ENCODE measurements at regions not wholly inside any gene's neighbourhood (a gene's known extent, or its start where the extent isn't known, plus 50 kb on each side); places are given as distances from the start of the nearest gene placed in this dataset.
A peak's percentile ranks its signal among the peaks of the same experiment; 100 is the strongest.

DNA sequence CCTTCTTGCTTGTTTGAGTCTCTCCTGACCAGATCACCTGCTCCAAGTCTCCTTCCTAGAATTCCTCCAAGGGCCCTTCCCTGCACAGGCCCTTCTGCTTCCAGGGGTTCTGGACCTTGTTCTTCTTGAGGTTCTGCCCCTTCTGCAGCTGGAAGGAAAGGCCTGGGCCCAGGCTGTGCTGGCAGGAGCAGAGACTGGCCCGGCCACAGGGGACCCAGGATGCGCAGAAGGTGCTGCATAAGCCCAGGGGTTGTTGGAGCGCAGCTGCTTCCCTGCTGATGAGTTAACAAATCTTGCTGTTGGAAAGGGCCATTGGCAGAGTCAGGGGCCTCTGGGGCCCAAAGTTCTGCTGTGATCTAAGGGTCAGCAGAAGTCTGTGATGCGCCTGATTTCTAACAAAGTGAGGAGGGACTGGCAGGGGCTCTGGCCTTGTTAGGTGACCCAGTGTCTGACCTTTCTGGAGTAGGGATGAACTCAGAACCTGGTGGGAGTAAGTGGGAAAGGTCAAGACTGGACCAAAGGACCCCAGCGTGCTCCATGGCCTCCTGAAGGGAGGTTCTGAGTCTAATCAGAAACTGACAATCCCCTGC lies 509.8 kb downstream of the PTPRU start:
- Mint-ChIP-seq H3K27ac (no peak overlapping the region), H3K27me3 (ENCODE audit: low read depth in 3 of 3) (peaks cover 0 to 4% (median 4%) of the 10 kb centered on the region in 3 donors), H3K4me3 (no peak overlapping the region)

GRCh38 chr1:29744684-29745490 lies 508.6 kb downstream of the PTPRU start:
- Mint-ChIP-seq H3K4me1 (no peaks in the 10 kb centered on the region), H3K27ac (no peak overlapping the region), H3K4me3 (no peak overlapping the region), H3K9me3 (no peaks in the 10 kb centered on the region), H3K36me3 (no peaks in the 10 kb centered on the region), H3K27me3 (ENCODE audit: low read depth in 3 of 3) (peaks cover 0 to 6% (median 2%) of the 10 kb centered on the region in 3 donors)
- DNase-seq: no peak

More for the DNA sequence above, 509.8 kb downstream of the PTPRU start:
- no peaks in the 10 kb centered on the region for H3K9me3 Mint-ChIP-seq
- no peaks in the 10 kb centered on the region for H3K4me1 Mint-ChIP-seq
- no peaks in the 10 kb centered on the region for H3K36me3 Mint-ChIP-seq
- no peak for DNase-seq

DNA sequence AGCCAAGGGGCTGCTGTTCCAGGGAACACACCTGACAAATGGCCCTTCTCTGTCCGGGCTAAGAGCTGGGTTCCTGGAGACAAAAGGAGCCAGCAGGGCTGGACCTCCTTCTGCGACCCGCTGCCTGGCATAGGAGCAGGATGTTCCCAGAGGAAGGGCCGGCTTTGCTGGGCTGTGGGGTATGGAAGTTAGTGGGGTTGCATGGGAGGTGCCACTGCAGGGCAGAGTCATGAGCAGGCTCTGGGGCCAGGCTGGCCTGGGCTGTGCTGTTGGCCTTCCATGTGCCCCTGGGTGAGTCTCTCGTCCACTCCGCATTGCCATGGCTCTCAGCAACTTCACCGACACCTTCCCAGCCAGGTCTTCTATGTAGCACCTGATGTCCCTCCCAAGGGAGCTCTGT lies 507.6 kb downstream of the PTPRU start:
- H3K4me1 Mint-ChIP-seq: no peaks in the 10 kb centered on the region

DNA sequence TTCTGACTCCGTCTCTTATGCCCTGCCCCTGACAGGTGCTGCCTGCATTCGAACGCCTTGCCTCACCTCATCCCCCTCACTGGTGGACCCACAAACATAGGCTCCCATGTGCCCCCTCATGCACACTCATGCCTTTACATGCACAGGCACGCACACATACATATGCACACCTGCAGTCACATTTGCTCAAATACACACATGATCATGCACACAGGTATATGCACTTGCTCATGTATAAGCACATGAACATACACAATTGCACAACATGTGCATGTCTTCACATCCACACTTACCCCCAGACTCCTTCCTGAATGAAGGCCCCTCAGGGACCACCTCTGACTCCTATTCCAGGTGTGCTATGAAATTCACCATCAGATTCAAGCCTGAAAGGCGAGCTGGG lies 506.9 kb downstream of the PTPRU start:
- H3K4me1 Mint-ChIP-seq: no peaks in the 10 kb centered on the region

More for the DNA sequence above, 507.6 kb downstream of the PTPRU start:
- DNase-seq: no peak
- Mint-ChIP-seq H3K9me3 (no peaks in the 10 kb centered on the region), H3K27me3 (ENCODE audit: low read depth in 3 of 3) (peaks cover 0 to 6% (median 2%) of the 10 kb centered on the region in 3 donors), H3K27ac (no peak overlapping the region), H3K4me3 (no peak overlapping the region), H3K36me3 (no peaks in the 10 kb centered on the region)

DNA sequence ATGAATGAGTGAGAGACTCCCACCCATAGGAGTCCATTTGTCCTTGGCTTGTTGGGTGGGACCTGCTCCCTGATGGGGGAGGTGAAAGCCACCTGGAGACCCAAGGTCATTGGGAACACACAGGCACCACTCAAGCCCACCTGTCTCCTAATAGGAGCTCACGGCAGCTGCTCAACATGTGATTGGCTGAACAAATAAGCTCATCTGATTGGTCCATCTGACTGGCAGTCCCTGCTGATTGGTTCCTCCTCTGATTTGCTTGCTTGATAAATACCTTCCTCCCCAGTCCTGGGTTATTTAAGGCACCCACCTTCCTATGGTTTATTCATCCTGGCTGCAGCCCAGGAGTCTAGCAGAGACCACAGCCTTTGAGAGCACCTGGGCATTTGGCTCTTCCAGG lies 502.9 kb downstream of the PTPRU start:
- Mint-ChIP-seq H3K27ac (no peak overlapping the region), H3K36me3 (no peaks in the 10 kb centered on the region), H3K9me3 (no peaks in the 10 kb centered on the region), H3K4me3 (no peak overlapping the region), H3K27me3 (ENCODE audit: low read depth in 3 of 3) (peaks cover 0 to 4% (median 1%) of the 10 kb centered on the region in 3 donors), H3K4me1 (no peaks in the 10 kb centered on the region)
- no peak for DNase-seq

More for the DNA sequence above, 506.9 kb downstream of the PTPRU start:
- no peak overlapping the region for H3K4me3 Mint-ChIP-seq
- no peaks in the 10 kb centered on the region for H3K36me3 Mint-ChIP-seq
- DNase-seq: no peak
- H3K27me3 Mint-ChIP-seq (ENCODE audit: low read depth in 3 of 3): peaks cover 0 to 6% (median 2%) of the 10 kb centered on the region in 3 donors
- no peaks in the 10 kb centered on the region for H3K9me3 Mint-ChIP-seq
- H3K27ac Mint-ChIP-seq: no peak overlapping the region

DNA sequence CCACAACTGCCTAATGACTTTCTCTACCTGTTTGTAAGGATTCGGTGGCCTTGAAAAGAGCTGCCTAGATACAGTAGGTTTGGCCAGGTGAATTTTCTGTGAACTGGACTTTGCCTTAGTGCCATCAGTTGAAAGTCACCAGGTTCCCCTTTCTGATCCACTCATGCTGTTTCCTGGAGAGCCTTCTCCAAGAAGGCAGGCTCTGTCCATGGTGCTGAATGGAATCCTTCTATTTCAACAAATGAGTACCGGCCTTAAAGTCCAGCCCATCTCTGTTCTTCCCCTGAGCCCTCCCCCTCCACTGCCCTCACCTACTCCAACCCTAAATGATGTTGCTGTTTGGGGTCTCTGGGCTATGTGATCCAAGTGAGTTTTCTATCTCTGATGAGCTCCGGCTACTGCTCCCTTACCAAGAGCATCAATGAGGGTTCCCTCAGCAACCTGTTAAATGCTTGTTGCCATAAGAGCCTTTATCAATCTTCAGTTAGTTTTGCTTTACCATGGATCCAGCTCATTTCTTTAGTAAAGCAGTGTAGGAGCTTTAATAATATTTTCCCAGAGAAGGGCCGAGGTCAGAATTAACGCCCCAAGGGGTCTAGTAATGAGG lies 500.4 kb downstream of the PTPRU start:
- DNase-seq: no peak
- H3K4me1 Mint-ChIP-seq: no peaks in the 10 kb centered on the region
- no peaks in the 10 kb centered on the region for H3K36me3 Mint-ChIP-seq
- no peaks in the 10 kb centered on the region for H3K9me3 Mint-ChIP-seq
- peaks cover 0 to 10% (median 3%) of the 10 kb centered on the region in 3 donors for H3K27me3 Mint-ChIP-seq (ENCODE audit: low read depth in 3 of 3)
- H3K4me3 Mint-ChIP-seq: no peak overlapping the region
- no peak overlapping the region for H3K27ac Mint-ChIP-seq

DNA sequence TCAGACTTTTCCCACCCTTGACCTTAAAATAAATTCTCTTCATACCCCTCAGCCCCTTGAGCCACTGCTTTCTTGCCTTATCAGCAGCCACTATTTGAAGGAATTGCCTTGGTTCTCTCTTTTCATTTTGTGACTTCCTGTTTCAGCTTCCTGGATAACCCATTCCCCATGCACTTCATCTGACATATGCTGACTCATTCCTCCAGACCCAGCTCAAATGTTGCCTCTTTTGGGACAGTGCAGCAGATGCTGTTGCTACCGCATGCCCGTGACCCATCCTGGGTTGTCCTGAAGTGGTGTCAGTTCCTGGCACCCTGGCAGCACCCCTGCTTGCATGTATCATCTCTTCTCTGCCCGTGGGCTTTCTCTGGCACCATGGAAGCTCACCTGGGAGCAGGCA lies 496.1 kb downstream of the PTPRU start:
- Mint-ChIP-seq H3K27me3 (ENCODE audit: low read depth in 3 of 3) (peaks cover 3 to 6% (median 3%) of the 10 kb centered on the region in 3 donors), H3K36me3 (no peaks in the 10 kb centered on the region), H3K9me3 (no peaks in the 10 kb centered on the region), H3K27ac (peak overlapping the region in 1 of 6 donors; percentile 5), H3K4me3 (no peak overlapping the region), H3K4me1 (no peaks in the 10 kb centered on the region)
- no peak for DNase-seq

DNA sequence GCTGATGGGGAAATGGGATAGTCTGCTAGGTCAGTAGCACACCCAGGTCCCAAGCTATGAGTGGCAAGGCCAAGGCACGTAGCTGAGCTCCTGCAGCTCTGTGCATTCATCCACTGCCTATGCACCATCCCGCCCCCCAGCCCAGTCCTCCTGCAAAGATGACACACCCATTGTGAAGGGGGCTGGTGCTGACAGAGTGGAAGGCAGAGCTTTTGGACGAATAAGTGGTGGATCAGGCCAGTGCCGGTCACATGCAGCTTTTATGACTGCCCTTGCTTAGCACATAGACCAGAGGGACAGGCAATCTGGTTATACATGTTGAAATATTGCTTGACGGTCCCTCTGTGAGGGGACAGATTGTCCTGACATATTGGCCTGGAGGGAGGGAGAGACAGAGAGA lies 494.3 kb downstream of the PTPRU start:
- Mint-ChIP-seq H3K4me3 (no peak overlapping the region), H3K36me3 (no peaks in the 10 kb centered on the region), H3K27ac (no peak overlapping the region), H3K27me3 (ENCODE audit: low read depth in 3 of 3) (peaks cover 2 to 8% (median 3%) of the 10 kb centered on the region in 3 donors), H3K4me1 (no peaks in the 10 kb centered on the region), H3K9me3 (no peaks in the 10 kb centered on the region)
- DNase-seq: no peak

DNA sequence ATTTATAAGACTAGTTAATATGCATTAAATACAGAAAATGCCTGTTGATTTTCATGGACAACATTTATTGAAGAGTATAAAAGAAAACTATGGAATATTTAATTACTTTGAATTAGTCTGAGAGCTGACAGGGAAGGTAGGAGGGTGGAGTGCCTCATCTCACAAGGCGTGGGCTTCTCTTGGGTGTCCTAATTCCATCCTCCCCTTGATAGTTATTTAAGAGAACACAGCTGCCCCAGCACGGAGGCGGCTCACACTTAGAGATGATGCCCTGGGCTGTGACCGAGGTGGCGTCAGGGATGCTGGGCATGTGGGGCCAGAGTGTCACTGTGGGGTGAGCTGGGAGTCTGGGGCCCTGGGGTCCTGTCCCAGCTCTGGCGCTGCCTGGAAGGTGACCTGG lies 493.0 kb downstream of the PTPRU start:
- no peaks in the 10 kb centered on the region for H3K4me1 Mint-ChIP-seq
- no peak overlapping the region for H3K27ac Mint-ChIP-seq
- no peaks in the 10 kb centered on the region for H3K9me3 Mint-ChIP-seq
- no peak for DNase-seq
- peaks cover 2 to 8% (median 6%) of the 10 kb centered on the region in 3 donors for H3K27me3 Mint-ChIP-seq (ENCODE audit: low read depth in 3 of 3)
- H3K36me3 Mint-ChIP-seq: no peaks in the 10 kb centered on the region
- H3K4me3 Mint-ChIP-seq: no peak overlapping the region

DNA sequence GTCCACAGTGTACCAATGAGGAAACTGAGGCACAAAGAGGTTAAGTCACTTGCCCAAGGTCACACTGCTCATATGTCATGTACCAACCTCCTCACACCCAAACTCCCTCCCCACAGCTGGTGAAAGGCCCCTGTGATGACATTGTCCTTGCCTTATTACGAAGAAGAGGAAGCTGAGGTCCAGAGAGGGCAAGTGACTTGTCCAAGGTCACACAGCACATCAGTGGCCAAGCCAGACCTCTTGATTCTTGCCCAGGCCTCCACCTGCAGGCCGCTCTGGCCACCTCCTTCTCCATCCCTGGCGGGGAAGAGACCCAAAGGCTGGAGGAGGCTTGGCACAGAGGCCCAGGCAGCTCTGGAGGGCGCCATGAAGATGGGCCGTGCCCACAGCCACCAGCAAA lies 492.4 kb downstream of the PTPRU start:
- no peak for DNase-seq
- Mint-ChIP-seq H3K27ac (no peak overlapping the region), H3K4me3 (no peak overlapping the region), H3K9me3 (peaks cover 0 to 3% (median 1%) of the 10 kb centered on the region in 6 donors), H3K4me1 (no peaks in the 10 kb centered on the region), H3K36me3 (no peaks in the 10 kb centered on the region), H3K27me3 (ENCODE audit: low read depth in 3 of 3) (peaks cover 2 to 8% (median 7%) of the 10 kb centered on the region in 3 donors)

DNA sequence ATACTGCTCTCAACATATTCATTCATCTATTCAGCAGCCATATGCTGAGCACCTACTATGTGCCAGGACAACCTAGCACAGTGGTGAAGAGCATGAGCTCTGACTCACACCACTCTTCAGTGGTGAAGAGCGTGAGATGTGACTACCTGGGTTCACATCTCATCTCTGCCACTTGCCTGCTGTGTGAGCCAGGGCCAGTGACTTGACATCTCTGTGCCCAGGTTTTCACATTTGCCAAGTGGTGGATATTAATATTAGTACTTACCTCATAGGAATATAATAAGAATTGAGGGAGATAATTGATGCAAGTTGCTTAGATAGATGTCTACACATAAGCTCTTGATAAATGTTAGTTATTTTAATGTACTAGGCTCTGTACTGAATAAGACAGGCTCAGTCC lies 488.9 kb downstream of the PTPRU start:
- DNase-seq: no peak
- Mint-ChIP-seq H3K36me3 (no peaks in the 10 kb centered on the region), H3K27me3 (ENCODE audit: low read depth in 3 of 3) (peaks cover 5 to 12% (median 8%) of the 10 kb centered on the region in 3 donors), H3K4me3 (no peak overlapping the region), H3K27ac (no peak overlapping the region), H3K4me1 (no peaks in the 10 kb centered on the region), H3K9me3 (peaks cover 0 to 7% (median 1%) of the 10 kb centered on the region in 6 donors)

- peaks cover 10 to 13% (median 11%) of the 10 kb centered on the region in 3 donors for H3K27me3 Mint-ChIP-seq (ENCODE audit: low read depth in 3 of 3)
- H3K36me3 Mint-ChIP-seq: no peaks in the 10 kb centered on the region
- H3K9me3 Mint-ChIP-seq: peaks cover 0 to 9% (median 3%) of the 10 kb centered on the region in 6 donors
- H3K4me1 Mint-ChIP-seq: peaks cover 5 to 12% of the 10 kb centered on the region in 2 donors
- H3K4me3 Mint-ChIP-seq: no peak overlapping the region
- DNase-seq: no peak
- no peak overlapping the region for H3K27ac Mint-ChIP-seq
These were observed 486.3 kb downstream of the PTPRU start for GRCh38 chr1:29722598-29722997.

DNA sequence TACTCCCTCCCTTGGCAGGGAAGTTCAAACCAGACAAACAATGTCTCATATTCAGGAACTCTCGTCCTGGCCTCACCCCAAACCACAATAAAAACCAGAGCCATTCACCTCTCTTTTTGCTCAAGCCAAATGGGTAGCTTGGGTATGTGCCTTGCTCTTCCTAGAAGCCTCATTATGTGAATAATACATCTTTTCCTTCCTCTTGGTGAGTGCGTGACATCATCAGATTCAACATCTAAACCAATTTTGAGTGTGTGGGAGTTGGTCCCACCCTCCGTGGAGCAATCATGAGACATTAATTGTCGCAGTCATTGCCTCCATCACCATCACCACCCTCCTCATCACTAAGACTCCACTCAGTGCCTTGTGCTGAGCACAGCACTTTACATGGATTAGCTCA lies 482.9 kb downstream of the PTPRU start:
- DNase-seq: no peak
- H3K36me3 Mint-ChIP-seq: no peaks in the 10 kb centered on the region
- no peak overlapping the region for H3K4me3 Mint-ChIP-seq
- peaks cover 5 to 12% of the 10 kb centered on the region in 2 donors for H3K4me1 Mint-ChIP-seq
- peaks cover 0 to 9% (median 3%) of the 10 kb centered on the region in 6 donors for H3K9me3 Mint-ChIP-seq
- no peak overlapping the region for H3K27ac Mint-ChIP-seq
- peaks cover 7 to 22% (median 13%) of the 10 kb centered on the region in 3 donors for H3K27me3 Mint-ChIP-seq (ENCODE audit: low read depth in 3 of 3)

- DNase-seq: no peak
- Mint-ChIP-seq H3K4me1 (peaks cover 5 to 12% of the 10 kb centered on the region in 2 donors), H3K27ac (no peak overlapping the region), H3K4me3 (peak overlapping the region in 1 of 5 donors; percentile 1), H3K9me3 (peaks cover 0 to 9% (median 2%) of the 10 kb centered on the region in 6 donors), H3K36me3 (no peaks in the 10 kb centered on the region), H3K27me3 (ENCODE audit: low read depth in 3 of 3) (peaks cover 7 to 22% (median 13%) of the 10 kb centered on the region in 3 donors)
These were observed 482.5 kb downstream of the PTPRU start for GRCh38 chr1:29718791-29719190.

Measured in immature natural killer cell (primary cell).